ENCODE measurements at regions not wholly inside any gene's neighbourhood (a gene's known extent, or its start where the extent isn't known, plus 50 kb on each side); places are given as distances from the start of the nearest gene placed in this dataset.

DNA sequence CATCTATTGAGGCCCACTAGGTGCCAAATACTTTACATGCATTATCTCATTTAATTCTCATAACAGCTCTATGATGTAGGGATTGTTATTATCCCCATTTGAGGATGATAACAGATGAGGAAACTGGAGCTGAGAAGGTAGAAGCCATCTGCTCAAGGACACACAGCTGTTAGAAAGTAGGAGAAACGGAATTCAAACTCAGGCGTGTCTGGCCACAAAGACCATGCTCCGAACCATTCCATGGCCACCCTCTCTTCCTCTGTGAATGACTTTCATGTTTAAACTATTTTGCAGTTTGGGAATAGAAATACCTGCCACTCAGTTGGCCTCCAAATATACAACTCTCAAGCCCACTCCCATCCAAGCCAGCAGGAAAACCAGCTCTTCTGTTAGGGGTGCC lies 87.6 kb upstream of the ANKRD55 start:
- TF ChIP-seq YY1 (IDR thresholded peaks at IDR 0.05; ENCODE audit: insufficient read depth, insufficient read length) (no peak), ZNF274 (IDR thresholded peaks at IDR 0.05; ENCODE audit: low read depth, low read length) (no peak)

All from NT2/D1 (cell line).